Calu3 (cell line): ENCODE measurements at regions not wholly inside any gene's neighbourhood (a gene's known extent, or its start where the extent isn't known, plus 50 kb on each side); places are given as distances from the start of the nearest gene placed in this dataset.

ENCODE experiments used
- BruUV-seq: library from RNA; stranded (reverse); fragments of 400-500 nt; replicated peaks from 2 replicates; lab custom pipeline; 2021; lab: Mats Ljungman, UMichigan
- CTCF ChIA-PET: fragments of 300-600 bp; sonication (Branson Sonifier 250); formaldehyde crosslinking; loops from one replicate; lab custom pipeline; 2022; ENCODE audit warnings: antibody characterized with exemption; lab: Charles Lee
- DNase-seq: peaks from one replicate; pipeline ENCODE4 v3.0.0; 2022
- H3K27ac Mint-ChIP-seq: one replicate; pipeline ENCODE4 v1.8.0; 2022; ENCODE audit warnings: mixed read lengths; ENCODE audit not compliant: unreplicated experiment
- H3K27me3 Mint-ChIP-seq: one replicate; pipeline ENCODE4 v1.8.0; 2022; ENCODE audit warnings: mixed read lengths; ENCODE audit not compliant: unreplicated experiment
- H3K36me3 Mint-ChIP-seq: one replicate; pipeline ENCODE4 v1.8.0; 2022; ENCODE audit warnings: mild to moderate bottlenecking, moderate library complexity, mixed read lengths; ENCODE audit not compliant: insufficient read depth, unreplicated experiment
- H3K4me1 Mint-ChIP-seq: one replicate; pipeline ENCODE4 v1.8.0; 2022; ENCODE audit warnings: mild to moderate bottlenecking, low read depth, mixed read lengths; ENCODE audit not compliant: unreplicated experiment
- H3K4me3 Mint-ChIP-seq: one replicate; pipeline ENCODE4 v1.8.0; 2022; ENCODE audit warnings: mild to moderate bottlenecking, low read depth, moderate library complexity, mixed read lengths; ENCODE audit not compliant: unreplicated experiment
- H3K9me3 Mint-ChIP-seq: one replicate; pipeline ENCODE4 v1.8.0; 2022; ENCODE audit warnings: low read depth, mixed read lengths; ENCODE audit not compliant: unreplicated experiment
- intact Hi-C: fragments of 100-400 bp; cut with micrococcal nuclease; formaldehyde crosslinking; loops from one replicate; pipeline ENCODE4 v1.10.0; 2022; ENCODE audit not compliant: unreplicated experiment
- TF ChIP-seq, protein P1 (sequence below): fragments of 200-600 bp; IDR thresholded peaks from one replicate; pipeline ENCODE4 v1.8.0; 2022; ENCODE audit warnings: antibody characterized with exemption; ENCODE audit not compliant: unreplicated experiment

DNA sequence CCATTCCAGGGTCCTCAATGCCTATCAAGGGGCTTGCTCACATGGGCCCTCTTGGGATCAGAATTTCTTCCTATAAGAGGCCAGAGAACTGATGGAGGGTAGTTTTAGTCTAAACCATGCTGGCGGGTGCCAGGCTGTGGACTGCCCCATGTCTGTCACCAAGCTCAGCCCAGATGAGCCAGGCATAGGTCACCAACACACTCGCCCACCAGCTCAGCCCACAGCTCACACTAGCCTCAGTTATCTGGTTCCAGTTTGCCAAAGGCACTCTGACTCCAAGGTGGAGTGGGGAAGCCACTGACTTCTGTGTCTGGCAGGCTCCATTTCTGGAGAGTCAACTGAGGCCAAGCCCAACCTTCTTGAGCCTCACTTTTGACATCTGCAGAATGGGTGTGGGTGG lies 50.7 kb upstream of the INSYN1 start:
- intact Hi-C loops = loop anchor here (10.0 kb wide), 1 partner anchor 101 kb away; no protein-coding TSS in a partner anchor
- CTCF ChIA-PET = interaction anchor here (0.6 kb wide), 1 partner anchor 124 kb away, joined by 3 read pairs; no protein-coding TSS in a partner anchor
- no peaks in the 10 kb centered on the region for H3K9me3 Mint-ChIP-seq

DNA sequence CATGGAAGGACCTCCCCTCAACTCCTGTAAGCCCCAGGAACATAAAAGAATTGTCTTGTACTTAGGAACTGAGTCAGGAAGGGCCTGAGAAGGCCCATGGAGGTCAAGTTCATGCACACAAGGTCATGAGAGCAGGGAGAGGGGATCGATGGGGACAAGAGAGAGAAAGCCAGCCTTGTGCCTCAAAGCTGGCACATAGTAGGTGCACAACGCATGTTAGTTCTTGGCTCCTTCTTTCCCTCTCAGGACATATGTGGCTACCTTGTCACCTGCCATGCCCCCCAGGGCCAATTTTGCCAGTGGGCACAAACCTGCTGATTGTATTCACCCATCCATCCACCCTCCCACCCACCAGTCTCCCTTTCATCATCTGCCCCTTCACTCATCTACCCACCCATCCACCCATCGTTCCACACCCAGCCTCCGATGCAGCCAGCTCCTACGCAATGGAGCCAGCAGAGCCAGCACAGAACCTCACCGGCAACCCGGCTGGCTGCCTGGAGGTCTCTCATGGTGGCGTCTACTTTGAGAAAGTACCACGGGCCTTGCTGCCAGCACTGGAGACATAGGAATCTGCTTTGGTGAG lies 52.4 kb upstream of the INSYN1 start:
- Mint-ChIP-seq H3K36me3 (no peaks in the 10 kb centered on the region), H3K9me3 (no peaks in the 10 kb centered on the region), H3K27me3 (peaks cover 93% of the 10 kb centered on the region), H3K4me3 (no peak overlapping the region), H3K4me1 (peaks cover 4% of the 10 kb centered on the region), H3K27ac (no peak overlapping the region)
- CTCF ChIA-PET = interaction anchor here (0.6 to 1.3 kb wide), 4 partner anchors 10 to 1103 kb away, joined by 3 to 5 read pairs (median 3); no protein-coding TSS in a partner anchor
- BruUV-seq = no TSS peak
- intact Hi-C loops = loop anchor here (10.0 kb wide), 1 partner anchor 99 kb away; no protein-coding TSS in a partner anchor
- TF ChIP-seq, protein P1, sequence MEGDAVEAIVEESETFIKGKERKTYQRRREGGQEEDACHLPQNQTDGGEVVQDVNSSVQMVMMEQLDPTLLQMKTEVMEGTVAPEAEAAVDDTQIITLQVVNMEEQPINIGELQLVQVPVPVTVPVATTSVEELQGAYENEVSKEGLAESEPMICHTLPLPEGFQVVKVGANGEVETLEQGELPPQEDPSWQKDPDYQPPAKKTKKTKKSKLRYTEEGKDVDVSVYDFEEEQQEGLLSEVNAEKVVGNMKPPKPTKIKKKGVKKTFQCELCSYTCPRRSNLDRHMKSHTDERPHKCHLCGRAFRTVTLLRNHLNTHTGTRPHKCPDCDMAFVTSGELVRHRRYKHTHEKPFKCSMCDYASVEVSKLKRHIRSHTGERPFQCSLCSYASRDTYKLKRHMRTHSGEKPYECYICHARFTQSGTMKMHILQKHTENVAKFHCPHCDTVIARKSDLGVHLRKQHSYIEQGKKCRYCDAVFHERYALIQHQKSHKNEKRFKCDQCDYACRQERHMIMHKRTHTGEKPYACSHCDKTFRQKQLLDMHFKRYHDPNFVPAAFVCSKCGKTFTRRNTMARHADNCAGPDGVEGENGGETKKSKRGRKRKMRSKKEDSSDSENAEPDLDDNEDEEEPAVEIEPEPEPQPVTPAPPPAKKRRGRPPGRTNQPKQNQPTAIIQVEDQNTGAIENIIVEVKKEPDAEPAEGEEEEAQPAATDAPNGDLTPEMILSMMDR = no peak
- DNase-seq = no peak

More for the DNA sequence above, 50.7 kb upstream of the INSYN1 start:
- peaks cover 85% of the 10 kb centered on the region for H3K27me3 Mint-ChIP-seq
- peaks cover 11% of the 10 kb centered on the region for H3K4me1 Mint-ChIP-seq
- TF ChIP-seq, protein P1 = no peak
- no peaks in the 10 kb centered on the region for H3K36me3 Mint-ChIP-seq
- no peak overlapping the region for H3K4me3 Mint-ChIP-seq
- no peak for DNase-seq
- H3K27ac Mint-ChIP-seq = no peak overlapping the region
- BruUV-seq = no TSS peak

DNA sequence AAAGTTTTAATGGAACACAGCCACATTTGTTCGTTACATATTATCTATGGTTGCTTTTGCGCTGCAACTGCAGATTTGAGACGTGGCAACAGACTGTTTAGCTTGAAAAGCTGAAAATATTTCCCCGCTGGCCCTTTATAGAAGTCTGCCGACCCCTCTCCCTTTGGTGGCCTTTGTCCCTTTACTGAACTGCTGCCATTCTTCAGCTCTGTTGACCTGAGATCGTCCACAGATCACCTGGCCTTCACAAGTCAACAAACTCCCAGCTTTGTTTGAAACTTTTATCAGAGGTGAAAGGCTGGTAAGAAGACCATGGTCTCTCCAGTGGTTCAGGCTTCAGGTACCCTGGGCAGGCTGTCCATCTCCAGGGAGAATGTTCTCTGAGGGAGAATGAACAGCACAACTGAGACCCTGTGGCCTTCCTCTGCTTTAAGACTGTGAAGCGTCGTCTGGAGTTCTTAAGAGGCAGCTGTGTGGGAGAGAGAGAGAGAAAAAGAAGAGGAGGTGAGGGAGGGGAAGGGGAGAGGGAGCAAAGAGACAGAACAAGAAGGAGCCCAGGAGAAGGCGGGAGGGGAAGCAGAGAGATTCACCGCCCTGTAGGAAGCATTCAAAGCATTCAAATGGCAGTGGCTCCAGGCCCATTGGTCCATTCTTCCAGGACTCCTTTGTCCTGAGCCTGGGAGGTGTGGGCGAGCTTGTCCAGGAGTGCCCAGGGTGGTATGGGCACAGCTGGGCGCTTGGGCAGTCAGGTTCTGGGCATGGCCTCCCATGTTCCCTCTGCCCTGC lies 53.7 kb upstream of the INSYN1 start:
- no peak for DNase-seq
- Mint-ChIP-seq H3K4me3 (no peak overlapping the region), H3K36me3 (no peaks in the 10 kb centered on the region), H3K27ac (no peak overlapping the region), H3K27me3 (peaks cover 93% of the 10 kb centered on the region), H3K4me1 (no peaks in the 10 kb centered on the region), H3K9me3 (no peaks in the 10 kb centered on the region)
- CTCF ChIA-PET = interaction anchor here (0.6 to 1.3 kb wide), 2 partner anchors 9 to 36 kb away, joined by 3 to 5 read pairs; no protein-coding TSS in a partner anchor
- TF ChIP-seq, protein P1 = no peak
- BruUV-seq = no TSS peak
- intact Hi-C loops = loop anchor here (10.0 kb wide), 1 partner anchor 98 kb away; no protein-coding TSS in a partner anchor

DNA sequence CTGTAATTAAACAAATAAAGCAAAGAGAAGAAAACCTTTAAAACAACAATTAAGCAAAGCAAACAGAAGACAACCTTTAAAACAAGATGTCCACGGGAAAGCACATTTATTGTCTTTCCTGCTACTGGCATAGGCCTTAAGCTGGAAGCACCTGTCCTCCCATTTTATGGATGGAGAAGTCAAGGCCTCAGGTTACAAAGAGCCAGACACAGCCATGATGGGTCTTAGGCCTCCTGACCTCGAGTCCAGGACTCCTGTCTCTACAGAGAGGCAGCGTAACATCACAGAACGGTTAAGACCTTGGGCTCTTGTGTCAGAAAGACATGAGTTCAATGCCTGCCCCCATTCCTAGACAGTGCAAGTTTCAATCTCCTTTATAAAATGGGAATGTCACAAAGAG lies 54.7 kb upstream of the INSYN1 start:
- TF ChIP-seq, protein P1 = no peak
- Mint-ChIP-seq H3K9me3 (no peaks in the 10 kb centered on the region), H3K4me1 (no peaks in the 10 kb centered on the region), H3K36me3 (no peaks in the 10 kb centered on the region), H3K27ac (no peak overlapping the region), H3K27me3 (peaks cover 93% of the 10 kb centered on the region), H3K4me3 (no peak overlapping the region)
- DNase-seq = no peak
- BruUV-seq = no TSS peak
- intact Hi-C loops = loop anchor here (10.0 kb wide), 1 partner anchor 97 kb away; no protein-coding TSS in a partner anchor
- CTCF ChIA-PET = no interaction called here
